Parathyroid adenoma (tissue), 2 donors: ENCODE measurements at regions not wholly inside any gene's neighbourhood (a gene's known extent, or its start where the extent isn't known, plus 50 kb on each side); places are given as distances from the start of the nearest gene placed in this dataset.

Experiments
- H2AFZ ChIP-seq: fragments of 300-600 bp; sonication (generic); one replicate; pipeline ENCODE4 v1.7.0; 2017; ENCODE audit warnings: antibody characterized with exemption, mild to moderate bottlenecking
- H3K27ac ChIP-seq: fragments of 300-600 bp; sonication (generic); one replicate; pipeline ENCODE4 v1.7.0; 2017
- H3K27me3 ChIP-seq: fragments of 300-600 bp; sonication (generic); one replicate; pipeline ENCODE4 v1.7.0; 2017; ENCODE audit warnings: low read length; ENCODE audit not compliant: control insufficient read depth, insufficient read depth
- H3K36me3 ChIP-seq: fragments of 300-600 bp; sonication (generic); one replicate; pipeline ENCODE4 v1.7.0; 2017; ENCODE audit warnings: low read length; ENCODE audit not compliant: control insufficient read depth, insufficient read depth
- H3K4me1 ChIP-seq: fragments of 300-600 bp; sonication (generic); one replicate; pipeline ENCODE4 v1.7.0; 2017; ENCODE audit warnings: control low read depth
- H3K4me2 ChIP-seq: fragments of 300-600 bp; sonication (generic); one replicate; pipeline ENCODE4 v1.7.0; 2017; ENCODE audit warnings: low read length
- H3K4me3 ChIP-seq: fragments of 300-600 bp; sonication (generic); one replicate; pipeline ENCODE4 v1.7.0; 2017; ENCODE audit warnings: low read depth, low read length
- H3K79me2 ChIP-seq: fragments of 300-600 bp; sonication (generic); one replicate; pipeline ENCODE4 v1.7.0; 2017; ENCODE audit warnings: control low read depth
- H3K9ac ChIP-seq: fragments of 300-600 bp; sonication (generic); one replicate; pipeline ENCODE4 v1.7.0; 2017; ENCODE audit warnings: mild to moderate bottlenecking
- H3K9me3 ChIP-seq: fragments of 300-600 bp; sonication (generic); one replicate; pipeline ENCODE4 v1.7.0; 2017; ENCODE audit warnings: low read length; ENCODE audit not compliant: control insufficient read depth
- CTCF ChIP-seq: fragments of 300-600 bp; sonication (generic); IDR thresholded peaks from one replicate; pipeline ENCODE4 v1.7.0; 2017; ENCODE audit warnings: antibody characterized with exemption, mild to moderate bottlenecking
- donor health status: primary hyperparathyroidism.

- Histone ChIP-seq H3K4me2 (no peak overlapping the region), H2AFZ (no peak overlapping the region), H3K9me3 (no peaks in the 10 kb centered on the region), H3K27ac (no peak overlapping the region), H3K4me1 (no peaks in the 10 kb centered on the region), H3K4me3 (no peak overlapping the region), H3K27me3 (no peaks in the 10 kb centered on the region), H3K79me2 (no peaks in the 10 kb centered on the region), H3K36me3 (no peaks in the 10 kb centered on the region), H3K9ac (no peak overlapping the region)
- no peak for TF ChIP-seq CTCF
These were observed 207.3 kb downstream of the ANKRD50 start for GRCh38 chr4:124505211-124505610.

GRCh38 chr4:124509151-124509550 lies 203.4 kb downstream of the ANKRD50 start:
- Histone ChIP-seq H3K79me2 (no peaks in the 10 kb centered on the region), H3K9me3 (no peaks in the 10 kb centered on the region), H2AFZ (no peak overlapping the region), H3K27me3 (no peaks in the 10 kb centered on the region), H3K4me1 (no peaks in the 10 kb centered on the region), H3K4me3 (no peak overlapping the region), H3K9ac (no peak overlapping the region), H3K4me2 (no peak overlapping the region), H3K27ac (no peak overlapping the region), H3K36me3 (no peaks in the 10 kb centered on the region)
- no peak for TF ChIP-seq CTCF

- Histone ChIP-seq H3K27me3 (no peaks in the 10 kb centered on the region), H3K36me3 (no peaks in the 10 kb centered on the region), H3K4me2 (no peak overlapping the region), H3K4me3 (no peak overlapping the region), H2AFZ (no peak overlapping the region), H3K79me2 (no peaks in the 10 kb centered on the region), H3K9ac (no peak overlapping the region), H3K4me1 (no peaks in the 10 kb centered on the region), H3K27ac (no peak overlapping the region), H3K9me3 (no peaks in the 10 kb centered on the region)
- TF ChIP-seq CTCF = no peak
These were observed 197.9 kb downstream of the ANKRD50 start for GRCh38 chr4:124514588-124514987.

GRCh38 chr4:124515591-124515990 lies 196.9 kb downstream of the ANKRD50 start:
- H3K4me3 ChIP-seq = no peak overlapping the region
- no peaks in the 10 kb centered on the region for H3K27me3 ChIP-seq
- H3K4me1 ChIP-seq = no peaks in the 10 kb centered on the region
- no peak overlapping the region for H2AFZ ChIP-seq
- no peaks in the 10 kb centered on the region for H3K79me2 ChIP-seq
- H3K4me2 ChIP-seq = no peak overlapping the region
- H3K27ac ChIP-seq = no peak overlapping the region
- no peaks in the 10 kb centered on the region for H3K36me3 ChIP-seq
- no peak overlapping the region for H3K9ac ChIP-seq
- no peaks in the 10 kb centered on the region for H3K9me3 ChIP-seq
- no peak for TF ChIP-seq CTCF

GRCh38 chr4:124519196-124519595 lies 193.3 kb downstream of the ANKRD50 start:
- Histone ChIP-seq H3K36me3 (no peaks in the 10 kb centered on the region), H3K4me1 (no peaks in the 10 kb centered on the region), H3K4me3 (no peak overlapping the region), H3K27ac (no peak overlapping the region), H2AFZ (no peak overlapping the region), H3K4me2 (no peak overlapping the region), H3K9me3 (no peaks in the 10 kb centered on the region), H3K9ac (no peak overlapping the region), H3K27me3 (no peaks in the 10 kb centered on the region), H3K79me2 (no peaks in the 10 kb centered on the region)
- TF ChIP-seq CTCF = no peak
